Activated CD4-positive, alpha-beta memory T cell treated with anti-CD3 and anti-CD28 coated beads for 36 hours (primary cell): ENCODE measurements at regions not wholly inside any gene's neighbourhood (a gene's known extent, or its start where the extent isn't known, plus 50 kb on each side); places are given as distances from the start of the nearest gene placed in this dataset.

ENCODE experiments used
- CTCF ChIA-PET: fragments of 350-600 bp; sonication (Branson Sonifier 250); formaldehyde crosslinking; loops from one replicate; lab custom pipeline; 2021; ENCODE audit warnings: antibody characterized with exemption, inconsistent platforms; lab: Charles Lee
- POLR2A ChIA-PET: fragments of 350-600 bp; sonication (Branson Sonifier 250); formaldehyde crosslinking; loops from one replicate; lab custom pipeline; 2021; ENCODE audit warnings: antibody characterized with exemption; lab: Charles Lee
- DNase-seq: peaks from one replicate; pipeline ENCODE4 v3.0.0-alpha.2; 2020
- H3K27ac Mint-ChIP-seq: one replicate; pipeline ENCODE4 v1.8.0; 2021; ENCODE audit warnings: mixed read lengths
- H3K27me3 Mint-ChIP-seq: one replicate; pipeline ENCODE4 v1.8.0; 2021; ENCODE audit warnings: mixed read lengths
- H3K36me3 Mint-ChIP-seq: one replicate; pipeline ENCODE4 v1.8.0; 2021; ENCODE audit warnings: mixed read lengths
- H3K4me1 Mint-ChIP-seq: one replicate; pipeline ENCODE4 v1.8.0; 2021; ENCODE audit warnings: low read depth, mixed read lengths
- H3K4me3 Mint-ChIP-seq: one replicate; pipeline ENCODE4 v1.8.0; 2021; ENCODE audit warnings: mild to moderate bottlenecking, mixed read lengths
- H3K9me3 Mint-ChIP-seq: one replicate; pipeline ENCODE4 v1.8.0; 2021; ENCODE audit warnings: mixed read lengths
- intact Hi-C: fragments of 100-400 bp; cut with micrococcal nuclease; formaldehyde crosslinking; loops from one replicate; pipeline ENCODE4 v1.15.1; 2023

GRCh38 chr13:40863723-40864122 lies 74.3 kb downstream of the SLC25A15 start:
- no peaks in the 10 kb centered on the region for H3K4me1 Mint-ChIP-seq
- ChIA-PET POLR2A (no interaction called here), CTCF (no interaction called here)
- DNase-seq = no peak
- H3K27me3 Mint-ChIP-seq = no peaks in the 10 kb centered on the region
- peaks cover 12% of the 10 kb centered on the region for H3K9me3 Mint-ChIP-seq
- H3K36me3 Mint-ChIP-seq = no peaks in the 10 kb centered on the region
- intact Hi-C loops = no loop called here
- no peak overlapping the region for H3K27ac Mint-ChIP-seq
- no peak overlapping the region for H3K4me3 Mint-ChIP-seq

DNA sequence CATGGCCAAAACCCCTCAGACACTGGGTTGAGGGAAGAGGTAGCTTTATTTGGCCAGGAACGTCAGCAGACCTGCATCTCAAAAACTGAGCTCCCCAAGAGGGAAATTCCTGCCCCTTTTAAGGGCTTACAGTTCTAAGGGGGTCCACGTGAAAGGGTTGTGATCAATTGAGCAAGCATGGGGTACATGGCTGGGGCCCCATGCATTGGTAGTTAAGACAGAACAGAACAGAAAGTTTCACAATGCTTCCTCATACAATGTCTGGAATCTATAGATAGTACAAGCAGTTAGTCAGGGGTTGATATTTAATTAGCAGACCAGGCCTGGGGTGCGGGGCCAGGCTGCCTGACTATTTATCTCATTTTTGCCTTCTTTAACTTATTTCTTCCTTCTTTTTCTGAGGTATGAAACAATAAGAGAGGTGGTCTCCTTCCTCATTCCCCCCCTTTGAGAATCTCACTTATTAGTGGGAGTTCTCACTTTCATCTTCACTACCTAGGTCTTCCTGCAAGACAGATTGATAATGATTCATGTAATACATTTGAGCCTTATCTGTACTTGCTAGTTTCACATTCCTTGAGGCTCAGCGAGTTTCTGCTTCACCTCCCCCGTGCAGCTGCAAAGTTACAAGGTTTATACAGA lies 84.8 kb downstream of the SLC25A15 start:
- no peak overlapping the region for H3K4me3 Mint-ChIP-seq
- no peaks in the 10 kb centered on the region for H3K4me1 Mint-ChIP-seq
- no peaks in the 10 kb centered on the region for H3K27me3 Mint-ChIP-seq
- no peak for DNase-seq
- H3K27ac Mint-ChIP-seq = no peak overlapping the region
- peaks cover 78% of the 10 kb centered on the region for H3K36me3 Mint-ChIP-seq
- intact Hi-C loops = no loop called here
- ChIA-PET POLR2A (no interaction called here), CTCF (no interaction called here)
- H3K9me3 Mint-ChIP-seq = peaks cover 62% of the 10 kb centered on the region

DNA sequence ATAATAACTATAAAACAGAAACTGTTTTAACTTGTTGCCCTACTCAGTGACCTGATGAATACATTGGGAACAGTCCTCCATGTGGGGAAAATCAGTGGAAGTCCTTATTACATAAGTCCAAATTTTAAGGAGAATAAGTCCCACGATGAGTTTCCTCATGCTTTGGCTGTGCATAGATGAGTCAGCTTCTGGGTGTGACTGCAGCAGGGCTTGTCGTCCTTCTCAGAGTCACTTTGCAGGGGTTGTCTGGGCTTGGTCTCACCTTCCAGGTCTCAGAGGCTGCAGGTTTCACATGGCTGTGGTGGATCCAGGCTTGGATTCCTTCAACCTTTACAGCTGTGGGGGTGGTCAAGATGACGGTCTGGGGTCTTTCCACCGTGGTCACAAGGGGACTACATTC lies 85.6 kb downstream of the SLC25A15 start:
- ChIA-PET POLR2A (no interaction called here), CTCF (no interaction called here)
- H3K27ac Mint-ChIP-seq = no peak overlapping the region
- H3K4me3 Mint-ChIP-seq = no peak overlapping the region
- H3K27me3 Mint-ChIP-seq = no peaks in the 10 kb centered on the region
- no peak for DNase-seq
- H3K9me3 Mint-ChIP-seq = peaks cover 65% of the 10 kb centered on the region
- intact Hi-C loops = no loop called here
- H3K4me1 Mint-ChIP-seq = no peaks in the 10 kb centered on the region
- peaks cover 85% of the 10 kb centered on the region for H3K36me3 Mint-ChIP-seq

DNA sequence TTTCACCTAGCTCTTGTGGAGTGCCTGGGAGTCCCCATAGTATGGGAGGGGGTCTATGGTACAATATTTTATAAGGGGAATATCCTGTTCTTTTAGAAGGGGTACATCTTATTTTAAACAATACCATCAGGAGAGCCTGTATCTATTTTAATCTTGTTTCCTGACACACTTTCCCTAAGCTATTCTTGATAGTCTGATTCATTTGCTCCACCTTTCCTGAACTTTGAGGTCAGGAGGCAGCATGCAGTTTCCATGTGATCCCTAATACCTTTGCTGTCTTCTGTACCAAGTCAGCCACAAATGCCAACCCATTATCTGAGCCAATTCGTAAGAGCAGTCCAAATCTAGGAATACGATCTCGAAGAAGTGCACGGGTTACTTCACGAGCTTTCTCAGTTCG lies 86.2 kb downstream of the SLC25A15 start:
- H3K4me1 Mint-ChIP-seq = no peaks in the 10 kb centered on the region
- intact Hi-C loops = no loop called here
- CTCF ChIA-PET = no interaction called here

DNA sequence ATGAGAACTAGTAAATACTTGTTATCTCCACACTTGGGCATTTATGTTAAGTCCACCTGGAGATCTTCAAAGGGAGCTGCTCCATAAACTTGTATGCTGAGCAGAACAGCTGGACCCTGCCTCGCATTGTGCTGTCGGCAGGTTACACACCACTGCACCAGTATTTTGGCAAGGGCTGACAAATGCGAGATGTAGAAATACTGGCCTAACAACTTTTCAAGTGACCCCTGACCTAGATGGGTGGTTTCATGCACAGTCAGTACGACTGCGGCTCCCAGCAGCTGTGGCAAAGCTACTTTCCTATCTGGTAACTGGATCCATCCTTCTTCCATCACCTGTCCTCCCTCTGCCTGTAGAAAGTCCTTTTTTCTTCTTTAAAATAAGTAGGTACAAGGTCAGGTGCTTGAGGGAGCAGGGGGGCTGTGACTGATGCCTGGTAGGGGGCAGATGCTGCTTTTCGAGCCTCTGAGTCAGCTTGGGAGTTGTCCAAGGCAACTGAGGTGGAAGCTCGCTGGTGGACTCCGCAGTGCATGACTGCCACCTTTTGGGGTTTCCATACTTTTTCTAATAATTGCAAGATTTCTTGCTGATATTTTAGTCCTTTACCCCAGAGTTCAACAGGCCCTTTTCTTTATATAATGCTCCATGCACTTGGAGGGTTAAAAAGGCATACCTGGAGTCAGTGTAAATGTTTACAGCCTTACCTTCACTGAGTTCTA lies 86.8 kb downstream of the SLC25A15 start:
- no peaks in the 10 kb centered on the region for H3K4me1 Mint-ChIP-seq
- no peak overlapping the region for H3K4me3 Mint-ChIP-seq
- no peak for DNase-seq
- no peak overlapping the region for H3K27ac Mint-ChIP-seq
- peaks cover 92% of the 10 kb centered on the region for H3K36me3 Mint-ChIP-seq
- CTCF ChIA-PET = no interaction called here
- intact Hi-C loops = no loop called here
- H3K9me3 Mint-ChIP-seq = peaks cover 73% of the 10 kb centered on the region
- POLR2A ChIA-PET = no interaction called here
- H3K27me3 Mint-ChIP-seq = no peaks in the 10 kb centered on the region

More for the DNA sequence above, 86.2 kb downstream of the SLC25A15 start:
- no peak for DNase-seq
- Mint-ChIP-seq H3K4me3 (no peak overlapping the region), H3K36me3 (peaks cover 87% of the 10 kb centered on the region), H3K27ac (no peak overlapping the region), H3K9me3 (peaks cover 69% of the 10 kb centered on the region), H3K27me3 (no peaks in the 10 kb centered on the region)
- POLR2A ChIA-PET = interaction anchor here (0.5 kb wide), 1 partner anchor 29 kb away, joined by 3 read pairs; no protein-coding TSS in a partner anchor

- intact Hi-C loops = no loop called here
- peaks cover 85% of the 10 kb centered on the region for H3K36me3 Mint-ChIP-seq
- ChIA-PET POLR2A (no interaction called here), CTCF (no interaction called here)
- no peak overlapping the region for H3K4me3 Mint-ChIP-seq
- peaks cover 14% of the 10 kb centered on the region for H3K4me1 Mint-ChIP-seq
- H3K27me3 Mint-ChIP-seq = no peaks in the 10 kb centered on the region
- H3K27ac Mint-ChIP-seq = no peak overlapping the region
- no peak for DNase-seq
- H3K9me3 Mint-ChIP-seq = peaks cover 60% of the 10 kb centered on the region
Observed at GRCh38 chr13:40878321-40878720, 88.9 kb downstream of the SLC25A15 start.

DNA sequence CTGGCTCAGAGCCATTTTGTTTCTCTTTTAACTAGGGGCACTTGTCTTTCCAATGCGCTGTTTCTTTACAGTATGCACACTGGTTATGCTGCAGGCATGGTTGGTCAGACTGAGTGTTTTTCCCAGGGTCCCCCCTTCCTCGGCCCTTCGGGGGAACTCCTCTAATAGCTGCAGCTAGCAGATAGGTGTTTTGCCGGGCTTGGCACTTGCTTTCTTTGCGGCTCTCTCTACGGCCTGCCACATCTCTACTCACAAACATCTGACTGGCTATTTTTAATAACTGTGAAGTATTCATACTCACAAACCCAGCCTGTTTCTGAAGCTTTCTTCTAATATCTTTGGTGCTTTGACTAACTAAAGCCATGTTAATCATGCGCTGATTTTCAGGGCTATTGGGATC lies 89.4 kb downstream of the SLC25A15 start:
- POLR2A ChIA-PET = no interaction called here
- Mint-ChIP-seq H3K36me3 (peaks cover 80% of the 10 kb centered on the region), H3K27me3 (no peaks in the 10 kb centered on the region), H3K9me3 (peaks cover 55% of the 10 kb centered on the region), H3K4me1 (peaks cover 17% of the 10 kb centered on the region), H3K27ac (no peak overlapping the region), H3K4me3 (no peak overlapping the region)
- CTCF ChIA-PET = no interaction called here
- intact Hi-C loops = no loop called here
- DNase-seq = no peak
